CD4-positive, alpha-beta T cell (primary cell): ENCODE measurements at regions not wholly inside any gene's neighbourhood (a gene's known extent, or its start where the extent isn't known, plus 50 kb on each side); places are given as distances from the start of the nearest gene placed in this dataset.

Source experiments
- ATAC-seq: fragments of 200-7000 bp; cut with Tn5 transposase; one replicate; pipeline ENCODE4 v1.10.0; 2022; ENCODE audit warnings: mild to moderate bottlenecking; ENCODE audit not compliant: poor library complexity
- CTCF ChIA-PET: fragments of 350-600 bp; sonication (Branson Sonifier 250); formaldehyde crosslinking; loops from one replicate; lab custom pipeline; 2021; ENCODE audit warnings: antibody characterized with exemption, inconsistent platforms; lab: Charles Lee
- POLR2A ChIA-PET: fragments of 350-600 bp; sonication (Branson Sonifier 250); formaldehyde crosslinking; loops from one replicate; lab custom pipeline; 2021; ENCODE audit warnings: antibody characterized with exemption, inconsistent platforms; lab: Charles Lee
- DNase-seq, 14 experiments: peaks; one replicate each; pipeline ENCODE4 v3.0.0-alpha.2; 2013 to 2020; ENCODE audit warnings: mixed read lengths in 2 of 14
- H3K27ac ChIP-seq, 2 donors: one replicate each; pipeline versions ENCODE4 v1.5.1 to v1.7.0; 2013; ENCODE audit warnings: low read length in 2 of 2, low read depth in 1 of 2, mild to moderate bottlenecking in 1 of 2
- H3K27me3 ChIP-seq, 2 experiments: 1 replicate in 1 of 2; 2 replicates in 1 of 2; pipeline versions ENCODE4 v1.6.1 to v1.7.0; 2013; ENCODE audit warnings: low read length in 2 of 2, control low read depth in 1 of 2, mild to moderate bottlenecking in 1 of 2, moderate library complexity in 1 of 2; ENCODE audit not compliant: insufficient read depth in 2 of 2, control insufficient read depth in 1 of 2
- H3K36me3 ChIP-seq: one replicate; pipeline ENCODE4 v1.6.1; 2013; ENCODE audit warnings: low read length, control low read depth; ENCODE audit not compliant: insufficient read depth
- H3K4me1 ChIP-seq: one replicate; pipeline ENCODE4 v1.6.1; 2013; ENCODE audit warnings: low read length, control low read depth; ENCODE audit not compliant: insufficient read depth
- H3K4me3 ChIP-seq: one replicate; pipeline ENCODE4 v1.5.1; 2013; ENCODE audit warnings: mild to moderate bottlenecking, low read length, moderate library complexity
- H3K9me3 ChIP-seq, 2 experiments: 1 replicate in 1 of 2; 2 replicates in 1 of 2; pipeline versions ENCODE4 v1.6.1 to v1.7.0; 2013; ENCODE audit warnings: low read length in 2 of 2, mild to moderate bottlenecking in 2 of 2, control low read depth in 1 of 2, moderate library complexity in 1 of 2; ENCODE audit not compliant: control insufficient read depth in 1 of 2, insufficient read depth in 1 of 2
- H3K27ac Mint-ChIP-seq: one replicate; pipeline ENCODE4 v1.8.0; 2020; ENCODE audit warnings: mixed read lengths
- H3K27me3 Mint-ChIP-seq: one replicate; pipeline ENCODE4 v1.8.0; 2021; ENCODE audit warnings: mixed read lengths
- H3K36me3 Mint-ChIP-seq: one replicate; pipeline ENCODE4 v1.8.0; 2021; ENCODE audit warnings: low read depth, mixed read lengths
- H3K4me1 Mint-ChIP-seq: one replicate; pipeline ENCODE4 v1.8.0; 2021; ENCODE audit warnings: low read depth, mixed read lengths
- H3K4me3 Mint-ChIP-seq: one replicate; pipeline ENCODE4 v1.8.0; 2020; ENCODE audit warnings: mild to moderate bottlenecking, mixed read lengths
- H3K9me3 Mint-ChIP-seq: one replicate; pipeline ENCODE4 v1.8.0; 2020; ENCODE audit warnings: mixed read lengths
- intact Hi-C, 2 experiments: fragments of 100-400 bp; cut with DNase I in 1 of 2; cut with micrococcal nuclease in 1 of 2; formaldehyde crosslinking; loops; one replicate each; pipeline versions ENCODE4 v1.15.1 to v1.9.0; 2023 to 2025; cut with DNase I, micrococcal nuclease
- TF ChIP-seq, protein P1 (sequence below): fragments of 200-600 bp; IDR thresholded peaks from one replicate; pipeline ENCODE4 v1.8.0; 2022; ENCODE audit warnings: antibody characterized with exemption, mild to moderate bottlenecking

DNA sequence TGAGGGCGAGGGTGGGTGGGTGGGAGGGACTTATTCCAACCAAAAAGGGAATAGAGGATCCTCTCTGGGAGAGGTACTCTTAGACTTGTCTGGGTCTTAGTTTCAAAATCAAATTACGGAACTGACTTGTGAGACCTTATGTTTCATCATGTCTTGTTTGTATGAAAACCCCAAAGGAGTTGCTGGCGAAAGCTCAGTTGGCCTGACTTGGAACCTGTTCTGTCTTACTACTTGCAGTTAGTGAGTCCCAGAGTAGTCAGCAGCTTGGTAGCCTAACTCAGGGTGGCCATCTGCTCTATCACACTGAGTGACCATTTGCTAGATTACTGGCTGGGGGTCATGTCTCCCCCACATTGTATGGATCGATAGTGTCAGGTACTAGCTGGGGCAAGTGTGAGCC lies 114.9 kb upstream of the MOCS1 start:
- H3K4me1 ChIP-seq: no peaks in the 10 kb centered on the region
- no peak overlapping the region for H3K4me3 ChIP-seq
- DNase-seq (no peak), ATAC-seq (no peak)
- Mint-ChIP-seq H3K4me1 (no peaks in the 10 kb centered on the region), H3K27me3 (peaks cover 41% of the 10 kb centered on the region), H3K36me3 (no peaks in the 10 kb centered on the region), H3K4me3 (no peak overlapping the region), H3K9me3 (peaks cover 2% of the 10 kb centered on the region), H3K27ac (no peak overlapping the region)
- no peaks in the 10 kb centered on the region for H3K36me3 ChIP-seq
- intact Hi-C loops: no loop called here
- TF ChIP-seq, protein P1, sequence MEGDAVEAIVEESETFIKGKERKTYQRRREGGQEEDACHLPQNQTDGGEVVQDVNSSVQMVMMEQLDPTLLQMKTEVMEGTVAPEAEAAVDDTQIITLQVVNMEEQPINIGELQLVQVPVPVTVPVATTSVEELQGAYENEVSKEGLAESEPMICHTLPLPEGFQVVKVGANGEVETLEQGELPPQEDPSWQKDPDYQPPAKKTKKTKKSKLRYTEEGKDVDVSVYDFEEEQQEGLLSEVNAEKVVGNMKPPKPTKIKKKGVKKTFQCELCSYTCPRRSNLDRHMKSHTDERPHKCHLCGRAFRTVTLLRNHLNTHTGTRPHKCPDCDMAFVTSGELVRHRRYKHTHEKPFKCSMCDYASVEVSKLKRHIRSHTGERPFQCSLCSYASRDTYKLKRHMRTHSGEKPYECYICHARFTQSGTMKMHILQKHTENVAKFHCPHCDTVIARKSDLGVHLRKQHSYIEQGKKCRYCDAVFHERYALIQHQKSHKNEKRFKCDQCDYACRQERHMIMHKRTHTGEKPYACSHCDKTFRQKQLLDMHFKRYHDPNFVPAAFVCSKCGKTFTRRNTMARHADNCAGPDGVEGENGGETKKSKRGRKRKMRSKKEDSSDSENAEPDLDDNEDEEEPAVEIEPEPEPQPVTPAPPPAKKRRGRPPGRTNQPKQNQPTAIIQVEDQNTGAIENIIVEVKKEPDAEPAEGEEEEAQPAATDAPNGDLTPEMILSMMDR: no peak
- ChIA-PET POLR2A (no interaction called here), CTCF (no interaction called here)
- no peaks in the 10 kb centered on the region for H3K27me3 ChIP-seq
- H3K27ac ChIP-seq: no peak overlapping the region
- H3K9me3 ChIP-seq: no peaks in the 10 kb centered on the region

DNA sequence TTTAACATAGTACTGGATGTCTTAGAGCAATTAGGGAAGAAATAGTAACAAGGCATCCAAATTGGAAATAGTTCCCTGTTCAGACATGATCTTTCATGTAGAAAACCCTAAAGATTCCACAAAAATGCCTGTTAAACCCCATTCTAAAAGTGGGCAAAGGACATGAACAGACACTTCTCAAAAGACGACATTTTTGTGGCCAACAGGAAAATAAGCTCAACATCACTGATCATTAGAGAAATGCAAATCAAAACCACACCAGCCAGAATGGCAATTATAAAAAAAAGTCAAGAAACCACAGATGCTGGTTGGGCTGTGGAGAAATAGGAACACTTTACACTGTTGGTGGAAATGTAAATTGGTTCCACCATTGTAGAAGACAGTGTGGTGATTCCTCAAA lies 109.9 kb upstream of the MOCS1 start:
- Mint-ChIP-seq H3K4me3 (no peak overlapping the region), H3K27me3 (peaks cover 42% of the 10 kb centered on the region), H3K36me3 (no peaks in the 10 kb centered on the region), H3K27ac (no peak overlapping the region), H3K4me1 (no peaks in the 10 kb centered on the region), H3K9me3 (peaks cover 4% of the 10 kb centered on the region)
- intact Hi-C loops: no loop called here
- DNase-seq: no peak
- H3K36me3 ChIP-seq: no peaks in the 10 kb centered on the region
- H3K4me3 ChIP-seq: no peak overlapping the region
- POLR2A ChIA-PET: interaction anchor here (0.6 kb wide), 1 partner anchor 1252 kb away, joined by 3 read pairs; no protein-coding TSS in a partner anchor
- no peak overlapping the region for H3K27ac ChIP-seq
- ATAC-seq: no peak
- CTCF ChIA-PET: no interaction called here
- TF ChIP-seq, protein P1: no peak
- H3K27me3 ChIP-seq: peaks cover 0 to 3% of the 10 kb centered on the region in 2 experiments
- no peaks in the 10 kb centered on the region for H3K9me3 ChIP-seq
- H3K4me1 ChIP-seq: no peaks in the 10 kb centered on the region

DNA sequence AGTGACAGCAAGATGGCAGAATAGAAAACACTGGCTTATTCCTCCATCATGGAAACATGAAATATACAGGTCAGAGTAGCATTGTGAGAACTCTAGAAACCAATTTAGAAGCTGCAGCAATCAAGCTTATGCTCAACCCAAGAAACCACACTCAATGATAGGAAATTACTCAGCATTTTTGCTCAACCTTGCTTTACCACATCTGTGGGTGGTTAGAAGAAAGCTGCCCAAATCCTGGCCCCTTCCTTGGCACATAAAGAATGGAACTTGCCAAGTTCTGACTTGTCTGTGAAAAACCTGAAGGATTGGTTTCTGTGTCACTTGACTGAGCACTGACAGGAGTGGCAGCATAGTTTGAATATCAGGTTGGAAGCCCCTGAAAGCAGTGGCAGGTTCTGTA lies 108.0 kb upstream of the MOCS1 start:
- Mint-ChIP-seq H3K27ac (no peak overlapping the region), H3K27me3 (peaks cover 31% of the 10 kb centered on the region), H3K9me3 (peaks cover 4% of the 10 kb centered on the region), H3K4me3 (no peak overlapping the region), H3K4me1 (no peaks in the 10 kb centered on the region), H3K36me3 (no peaks in the 10 kb centered on the region)
- no peak overlapping the region for H3K27ac ChIP-seq
- DNase-seq (no peak), ATAC-seq (no peak)
- TF ChIP-seq, protein P1: no peak
- intact Hi-C loops: no loop called here
- H3K27me3 ChIP-seq: peaks cover 0 to 3% of the 10 kb centered on the region in 2 experiments
- CTCF ChIA-PET: no interaction called here
- H3K4me1 ChIP-seq: no peaks in the 10 kb centered on the region
- H3K9me3 ChIP-seq: no peaks in the 10 kb centered on the region
- POLR2A ChIA-PET: no interaction called here
- no peaks in the 10 kb centered on the region for H3K36me3 ChIP-seq
- H3K4me3 ChIP-seq: no peak overlapping the region
